ENCODE measurements at regions not wholly inside any gene's neighbourhood (a gene's known extent, or its start where the extent isn't known, plus 50 kb on each side); places are given as distances from the start of the nearest gene placed in this dataset.

DNA sequence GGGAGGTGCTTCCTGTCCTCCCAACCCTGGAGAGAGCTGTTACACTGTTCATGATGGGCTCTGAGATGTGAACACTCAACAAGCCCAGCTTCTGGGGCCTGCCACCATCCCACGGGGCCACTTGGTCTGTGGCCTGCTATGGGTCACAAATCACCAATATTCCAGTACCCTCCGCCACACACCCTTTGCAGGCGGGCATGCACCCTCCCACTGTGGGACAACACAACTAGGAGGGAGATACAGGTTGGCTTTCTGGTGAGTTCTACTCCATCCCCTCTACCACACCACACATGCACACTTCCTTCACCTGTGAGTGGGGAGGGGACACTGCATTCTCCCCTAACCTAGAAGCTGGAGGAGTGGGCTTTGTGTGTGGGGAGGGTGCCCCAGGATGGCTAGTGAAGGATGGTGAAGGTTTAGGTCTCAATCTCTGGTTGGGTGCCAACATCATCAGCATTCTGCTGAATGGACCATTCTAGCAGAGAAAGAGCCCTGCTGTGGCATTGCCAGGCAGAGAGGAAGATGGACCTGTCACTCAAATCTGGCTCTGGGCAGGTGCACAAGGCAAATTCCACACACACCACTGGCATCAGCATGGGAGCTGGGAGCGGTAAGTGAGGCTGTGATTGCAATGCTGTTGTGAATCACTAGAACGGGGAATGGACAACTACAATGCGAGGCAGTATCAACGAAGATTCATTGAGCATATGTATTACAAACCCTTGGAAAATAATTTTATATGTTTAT is 175.1 kb downstream of the THBS2 start:
- no peak overlapping the region for H3K27ac Mint-ChIP-seq
- H3K27me3 Mint-ChIP-seq (ENCODE audit: low read depth in 3 of 3) = peaks cover 5 to 14% (median 6%) of the 10 kb centered on the region in 3 donors
- DNase-seq = no peak
- no peaks in the 10 kb centered on the region for H3K9me3 Mint-ChIP-seq
- no peaks in the 10 kb centered on the region for H3K4me1 Mint-ChIP-seq
- no peaks in the 10 kb centered on the region for H3K36me3 Mint-ChIP-seq
- no peak overlapping the region for H3K4me3 Mint-ChIP-seq

- H3K9me3 Mint-ChIP-seq = no peaks in the 10 kb centered on the region
- no peak overlapping the region for H3K27ac Mint-ChIP-seq
- H3K4me3 Mint-ChIP-seq = no peak overlapping the region
- DNase-seq = no peak
- peaks cover 2 to 20% (median 5%) of the 10 kb centered on the region in 3 donors for H3K27me3 Mint-ChIP-seq (ENCODE audit: low read depth in 3 of 3)
- H3K4me1 Mint-ChIP-seq = no peaks in the 10 kb centered on the region
- H3K36me3 Mint-ChIP-seq = no peaks in the 10 kb centered on the region
These were observed 177.6 kb downstream of the THBS2 start for GRCh38 chr6:169075915-169076654.

- Mint-ChIP-seq H3K36me3 (no peaks in the 10 kb centered on the region), H3K27ac (no peak overlapping the region), H3K27me3 (ENCODE audit: low read depth in 3 of 3) (peaks cover 2 to 20% (median 5%) of the 10 kb centered on the region in 3 donors), H3K9me3 (no peaks in the 10 kb centered on the region), H3K4me1 (no peaks in the 10 kb centered on the region), H3K4me3 (no peak overlapping the region)
- DNase-seq = no peak
These were observed 178.3 kb downstream of the THBS2 start for GRCh38 chr6:169075211-169075914.

DNA sequence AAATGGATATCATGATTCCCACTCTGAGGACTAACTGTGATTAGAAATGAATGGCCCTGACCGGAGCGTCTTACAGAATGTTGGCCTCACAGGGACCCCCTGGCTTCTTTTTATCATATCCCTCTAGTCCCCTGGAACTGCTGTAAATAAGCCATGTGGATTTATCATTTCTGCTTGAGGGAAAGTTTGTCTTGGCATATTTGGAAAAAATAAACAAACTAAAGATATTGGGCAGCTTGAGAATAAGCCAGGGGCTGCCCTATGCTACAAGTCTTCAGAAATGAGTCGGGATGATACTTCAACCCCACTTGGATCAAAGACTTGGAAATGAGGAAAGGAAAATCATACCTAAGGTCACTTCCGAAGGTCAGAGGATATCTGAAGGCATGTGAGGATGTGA is 179.1 kb downstream of the THBS2 start:
- H3K4me3 Mint-ChIP-seq = no peak overlapping the region
- no peak for DNase-seq
- no peak overlapping the region for H3K27ac Mint-ChIP-seq
- no peaks in the 10 kb centered on the region for H3K36me3 Mint-ChIP-seq
- no peaks in the 10 kb centered on the region for H3K9me3 Mint-ChIP-seq
- H3K4me1 Mint-ChIP-seq = no peaks in the 10 kb centered on the region
- H3K27me3 Mint-ChIP-seq (ENCODE audit: low read depth in 3 of 3) = peaks cover 3 to 20% (median 5%) of the 10 kb centered on the region in 3 donors

DNA sequence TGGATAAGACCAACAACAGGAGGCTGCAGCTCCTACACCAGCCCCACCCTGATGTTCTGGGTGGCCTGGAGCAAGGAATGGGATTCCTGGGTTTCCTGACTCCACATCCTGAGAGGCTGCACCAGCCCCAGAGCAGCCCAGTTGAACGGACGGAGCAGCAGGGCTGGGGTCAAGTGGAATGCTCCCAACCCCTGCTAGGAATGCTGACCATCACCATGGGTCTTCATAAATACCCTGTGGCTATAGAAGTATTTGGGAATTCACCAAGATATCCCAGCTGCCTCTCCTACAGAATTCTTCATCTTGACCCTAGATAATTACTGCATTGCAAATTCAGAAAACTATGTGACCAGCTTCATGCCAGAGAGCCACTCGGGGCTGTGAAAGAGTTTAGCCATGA is 180.3 kb downstream of the THBS2 start:
- H3K27ac Mint-ChIP-seq = no peak overlapping the region
- DNase-seq = no peak
- H3K36me3 Mint-ChIP-seq = no peaks in the 10 kb centered on the region
- no peaks in the 10 kb centered on the region for H3K4me1 Mint-ChIP-seq
- H3K27me3 Mint-ChIP-seq (ENCODE audit: low read depth in 3 of 3) = peaks cover 4 to 18% (median 5%) of the 10 kb centered on the region in 3 donors
- no peaks in the 10 kb centered on the region for H3K9me3 Mint-ChIP-seq
- no peak overlapping the region for H3K4me3 Mint-ChIP-seq

GRCh38 chr6:169072127-169073042 is 181.3 kb downstream of the THBS2 start:
- Mint-ChIP-seq H3K27me3 (ENCODE audit: low read depth in 3 of 3) (peaks cover 2 to 16% (median 4%) of the 10 kb centered on the region in 3 donors), H3K27ac (no peak overlapping the region), H3K4me1 (no peaks in the 10 kb centered on the region), H3K9me3 (no peaks in the 10 kb centered on the region), H3K4me3 (no peak overlapping the region), H3K36me3 (no peaks in the 10 kb centered on the region)
- DNase-seq = no peak

GRCh38 chr6:169071394-169071793 is 182.3 kb downstream of the THBS2 start:
- Mint-ChIP-seq H3K36me3 (no peaks in the 10 kb centered on the region), H3K4me1 (no peaks in the 10 kb centered on the region), H3K27me3 (ENCODE audit: low read depth in 3 of 3) (peaks cover 1 to 12% (median 4%) of the 10 kb centered on the region in 3 donors), H3K4me3 (no peak overlapping the region), H3K9me3 (peaks cover 0 to under 1% (median 0%) of the 10 kb centered on the region in 6 donors), H3K27ac (no peak overlapping the region)
- no peak for DNase-seq

- H3K9me3 Mint-ChIP-seq = peaks cover 0 to 4% (median 0%) of the 10 kb centered on the region in 6 donors
- DNase-seq = no peak
- no peak overlapping the region for H3K4me3 Mint-ChIP-seq
- no peak overlapping the region for H3K27ac Mint-ChIP-seq
- no peaks in the 10 kb centered on the region for H3K4me1 Mint-ChIP-seq
- peaks cover 1 to 12% (median 4%) of the 10 kb centered on the region in 3 donors for H3K27me3 Mint-ChIP-seq (ENCODE audit: low read depth in 3 of 3)
- H3K36me3 Mint-ChIP-seq = no peaks in the 10 kb centered on the region
These were observed 183.0 kb downstream of the THBS2 start for GRCh38 chr6:169070506-169071176.

GRCh38 chr6:169069356-169069755 is 184.3 kb downstream of the THBS2 start:
- no peak for DNase-seq
- Mint-ChIP-seq H3K4me1 (no peaks in the 10 kb centered on the region), H3K27ac (no peak overlapping the region), H3K9me3 (peaks cover 0 to 4% (median 0%) of the 10 kb centered on the region in 6 donors), H3K36me3 (no peaks in the 10 kb centered on the region), H3K4me3 (no peak overlapping the region), H3K27me3 (ENCODE audit: low read depth in 3 of 3) (peaks cover 1 to 9% (median 2%) of the 10 kb centered on the region in 3 donors)

DNA sequence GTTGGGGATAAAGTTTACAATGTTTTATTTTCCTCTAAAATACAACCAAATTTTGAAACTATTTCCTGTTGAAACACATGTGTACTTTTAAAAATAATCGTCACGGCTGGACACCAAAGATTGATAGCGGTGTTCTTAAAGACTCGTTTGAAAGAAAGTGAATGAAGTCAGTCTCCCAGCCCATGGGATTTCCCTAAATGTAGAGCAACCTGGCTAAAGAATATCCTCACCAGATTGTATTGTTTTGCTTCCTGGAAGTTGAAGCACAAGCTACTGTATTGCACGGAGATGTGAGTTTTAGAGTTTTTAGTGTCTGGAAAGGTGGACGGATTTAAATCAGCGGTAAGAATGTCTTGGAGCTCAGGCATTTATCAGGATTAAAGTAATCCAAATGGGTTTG is 189.5 kb downstream of the THBS2 start:
- no peak overlapping the region for H3K27ac Mint-ChIP-seq
- H3K27me3 Mint-ChIP-seq (ENCODE audit: low read depth in 3 of 3) = peaks cover 0 to 10% (median 2%) of the 10 kb centered on the region in 3 donors
- H3K4me3 Mint-ChIP-seq = no peak overlapping the region
- no peak for DNase-seq
- H3K4me1 Mint-ChIP-seq = no peaks in the 10 kb centered on the region
- H3K36me3 Mint-ChIP-seq = peaks cover 0 to 4% (median 0%) of the 10 kb centered on the region in 3 donors
- peaks cover 0 to 6% (median 0%) of the 10 kb centered on the region in 6 donors for H3K9me3 Mint-ChIP-seq

GRCh38 chr6:169062272-169062671 is 191.4 kb downstream of the THBS2 start:
- no peak for DNase-seq
- Mint-ChIP-seq H3K9me3 (peaks cover 0 to 6% (median 0%) of the 10 kb centered on the region in 6 donors), H3K4me1 (no peaks in the 10 kb centered on the region), H3K36me3 (peaks cover 0 to 4% (median 0%) of the 10 kb centered on the region in 3 donors), H3K27ac (no peak overlapping the region), H3K27me3 (ENCODE audit: low read depth in 3 of 3) (peaks cover 0 to 10% (median 5%) of the 10 kb centered on the region in 3 donors), H3K4me3 (no peak overlapping the region)

DNA sequence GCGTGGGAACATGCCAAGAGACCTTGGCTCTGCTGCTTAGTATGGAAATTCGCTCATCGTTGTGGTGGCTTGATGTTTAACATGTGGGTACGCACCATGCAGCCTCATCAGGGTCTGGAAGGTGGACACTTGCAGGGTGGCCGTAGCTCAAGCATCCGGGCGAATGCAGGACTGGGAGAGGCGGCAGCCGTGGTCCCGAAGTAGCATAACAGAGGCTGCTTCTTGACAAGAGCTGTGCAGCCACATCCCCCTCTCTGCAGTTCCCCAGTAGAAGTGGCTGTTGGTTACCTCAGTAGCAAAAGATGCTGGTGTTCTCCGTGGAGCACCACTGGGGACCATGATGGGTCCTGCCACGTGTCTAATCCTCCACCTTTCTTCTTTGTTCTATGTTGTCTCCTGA is 195.0 kb downstream of the THBS2 start:
- Mint-ChIP-seq H3K4me1 (no peaks in the 10 kb centered on the region), H3K27me3 (ENCODE audit: low read depth in 3 of 3) (peaks cover 0 to 7% (median 5%) of the 10 kb centered on the region in 3 donors), H3K27ac (no peak overlapping the region), H3K4me3 (no peak overlapping the region), H3K9me3 (peaks cover 0 to 4% (median under 1%) of the 10 kb centered on the region in 6 donors), H3K36me3 (peaks cover 0 to 4% (median 0%) of the 10 kb centered on the region in 3 donors)
- DNase-seq = no peak

DNA sequence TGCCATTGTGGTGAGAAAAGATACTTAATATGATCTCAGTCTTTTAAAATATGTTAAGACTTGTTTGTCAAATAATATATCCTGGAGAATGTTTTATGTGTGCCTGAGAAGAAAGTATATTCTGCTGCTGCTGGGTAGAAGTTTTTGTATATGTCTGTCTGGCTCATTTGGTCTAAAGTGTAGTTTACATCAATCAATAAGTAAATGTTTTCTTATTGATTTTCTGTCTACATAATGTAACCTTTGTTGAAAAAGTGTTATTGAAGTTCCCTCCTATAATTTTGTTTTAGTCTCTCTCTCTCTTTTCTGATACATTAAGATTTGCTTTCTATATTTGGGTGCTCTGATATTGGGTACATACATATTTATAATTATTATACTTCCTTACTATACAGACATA is 201.2 kb downstream of the THBS2 start:
- H3K27me3 Mint-ChIP-seq (ENCODE audit: low read depth in 3 of 3) = peaks cover 2 to 5% (median 4%) of the 10 kb centered on the region in 3 donors

More for the DNA sequence above, 201.2 kb downstream of the THBS2 start:
- Mint-ChIP-seq H3K36me3 (no peaks in the 10 kb centered on the region), H3K9me3 (peaks cover 0 to 4% (median under 1%) of the 10 kb centered on the region in 6 donors), H3K4me3 (no peak overlapping the region), H3K4me1 (no peaks in the 10 kb centered on the region), H3K27ac (no peak overlapping the region)
- DNase-seq = no peak
